ENCODE measurements at regions not wholly inside any gene's neighbourhood (a gene's known extent, or its start where the extent isn't known, plus 50 kb on each side); places are given as distances from the start of the nearest gene placed in this dataset.

- DNase-seq = no peak
Measured at GRCh38 chr6:48817333-48818051, 645.6 kb downstream of the MMUT start.

- no peak for DNase-seq
Measured at GRCh38 chr6:48814957-48815356, 648.1 kb downstream of the MMUT start.

- DNase-seq = no peak
Measured at GRCh38 chr6:48813836-48814235, 649.2 kb downstream of the MMUT start.

- DNase-seq = no peak
Measured at GRCh38 chr6:48809700-48810099, 653.4 kb downstream of the MMUT start.

GRCh38 chr6:48809245-48809644 lies 653.8 kb downstream of the MMUT start:
- no peak for DNase-seq

GRCh38 chr6:48798296-48798695 lies 664.8 kb downstream of the MMUT start:
- no peak for DNase-seq

- DNase-seq = no peak
Measured at GRCh38 chr6:48782225-48782624, 671.2 kb upstream of the PTCHD4 start.

GRCh38 chr6:48777411-48777810 lies 666.4 kb upstream of the PTCHD4 start:
- DNase-seq = no peak

GRCh38 chr6:48775157-48775556 lies 664.2 kb upstream of the PTCHD4 start:
- DNase-seq = no peak

- no peak for DNase-seq
Measured at GRCh38 chr6:48774276-48774675, 663.3 kb upstream of the PTCHD4 start.

- no peak for DNase-seq
Measured at GRCh38 chr6:48766349-48766748, 655.4 kb upstream of the PTCHD4 start.

- DNase-seq = peak; percentile 20
Measured at GRCh38 chr6:48765352-48765961, 654.5 kb upstream of the PTCHD4 start.

- DNase-seq = no peak
Measured at GRCh38 chr6:48764286-48765044, 653.5 kb upstream of the PTCHD4 start.

- no peak for DNase-seq
Measured at GRCh38 chr6:48757661-48758060, 646.7 kb upstream of the PTCHD4 start.

- DNase-seq = no peak
Measured at GRCh38 chr6:48755315-48755714, 644.3 kb upstream of the PTCHD4 start.

GRCh38 chr6:48754641-48755040 lies 643.6 kb upstream of the PTCHD4 start:
- no peak for DNase-seq

- no peak for DNase-seq
Measured at GRCh38 chr6:48750861-48751260, 639.9 kb upstream of the PTCHD4 start.

- DNase-seq = no peak
Measured at GRCh38 chr6:48747471-48747870, 636.5 kb upstream of the PTCHD4 start.

- DNase-seq = no peak
Measured at GRCh38 chr6:48747040-48747439, 636.0 kb upstream of the PTCHD4 start.

GRCh38 chr6:48744948-48745347 lies 634.0 kb upstream of the PTCHD4 start:
- no peak for DNase-seq

GRCh38 chr6:48743738-48744137 lies 632.7 kb upstream of the PTCHD4 start:
- DNase-seq = no peak

GRCh38 chr6:48736501-48737206 lies 625.7 kb upstream of the PTCHD4 start:
- DNase-seq = no peak

GRCh38 chr6:48735846-48736245 lies 624.8 kb upstream of the PTCHD4 start:
- DNase-seq = no peak

All from right kidney (tissue), 1 donor.